ENCODE measurements at regions not wholly inside any gene's neighbourhood (a gene's known extent, or its start where the extent isn't known, plus 50 kb on each side); places are given as distances from the start of the nearest gene placed in this dataset.
"Not testable (repeated sequence)": the region's sequence is repeated elsewhere in the genome, so short reads cannot be mapped to it uniquely, and the experiment has no call there.

DNA sequence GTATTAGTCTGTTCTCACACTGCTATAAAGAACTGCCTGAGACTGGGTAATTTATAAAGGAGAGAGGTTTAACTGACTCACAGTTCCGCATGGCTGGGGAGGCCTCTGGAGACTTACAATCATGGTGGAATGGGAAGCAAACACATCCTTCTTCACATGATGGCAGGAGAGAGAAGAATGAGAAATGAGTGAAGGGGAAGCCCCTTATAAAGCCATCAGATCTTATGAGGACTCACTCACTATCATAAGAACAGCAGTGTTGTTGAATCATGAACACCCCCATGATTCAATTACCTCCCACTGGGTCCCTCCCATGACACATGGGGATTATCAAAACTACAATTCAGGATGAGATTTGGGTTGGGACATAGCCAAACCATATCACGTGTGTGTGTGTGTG, 1764.4 kb upstream of the SEL1L start:
- not testable (repeated sequence) for DNase-seq (ENCODE audit: low spot score)

DNA sequence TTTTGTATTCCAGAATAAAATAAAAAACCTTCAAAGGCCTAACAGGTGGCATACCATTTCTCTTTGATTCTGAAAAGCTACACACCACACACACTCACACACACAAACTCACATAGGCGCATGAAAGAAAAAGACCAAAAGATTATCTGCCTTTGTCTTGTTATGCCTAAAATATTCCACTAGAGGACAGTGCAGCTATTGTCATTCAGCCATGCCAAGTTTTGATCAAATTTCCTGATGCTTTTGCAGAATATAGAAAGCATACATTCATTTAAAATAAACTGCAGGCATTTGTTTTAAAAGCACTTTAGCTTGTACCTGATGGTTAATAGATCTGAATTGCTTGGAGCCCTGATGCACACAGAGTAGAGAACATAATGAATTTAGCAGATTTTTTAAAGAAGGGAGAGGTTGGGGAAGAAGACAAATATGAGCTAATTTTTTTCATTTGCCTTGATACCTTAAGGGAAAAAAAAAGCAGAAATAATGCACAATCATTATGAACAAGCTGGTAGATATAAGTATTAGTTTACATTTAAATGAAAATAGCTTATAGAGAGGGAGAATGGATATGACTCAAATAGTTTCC, 1766.9 kb upstream of the SEL1L start:
- peak; percentile 30 for DNase-seq (ENCODE audit: low spot score)

DNA sequence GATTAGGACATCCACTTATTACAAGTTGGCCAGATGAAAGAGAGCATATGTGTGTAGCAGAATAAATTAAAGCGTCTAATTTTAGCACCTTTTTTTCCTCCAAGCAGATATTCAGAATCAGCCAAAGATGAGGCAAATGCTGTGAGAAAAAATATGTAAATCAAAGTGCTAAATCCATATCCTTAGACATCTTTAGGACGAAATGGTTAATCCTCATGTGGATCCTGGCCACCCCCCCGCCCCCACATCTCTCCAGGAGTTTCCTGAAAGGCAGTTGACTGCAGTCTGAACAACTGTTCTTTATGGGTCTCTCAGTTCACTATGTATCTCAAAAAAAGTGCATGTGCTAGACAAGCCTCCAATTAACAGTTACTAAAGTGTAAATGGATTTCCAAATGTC, 1768.1 kb upstream of the SEL1L start:
- no peak for DNase-seq (ENCODE audit: low spot score)

DNA sequence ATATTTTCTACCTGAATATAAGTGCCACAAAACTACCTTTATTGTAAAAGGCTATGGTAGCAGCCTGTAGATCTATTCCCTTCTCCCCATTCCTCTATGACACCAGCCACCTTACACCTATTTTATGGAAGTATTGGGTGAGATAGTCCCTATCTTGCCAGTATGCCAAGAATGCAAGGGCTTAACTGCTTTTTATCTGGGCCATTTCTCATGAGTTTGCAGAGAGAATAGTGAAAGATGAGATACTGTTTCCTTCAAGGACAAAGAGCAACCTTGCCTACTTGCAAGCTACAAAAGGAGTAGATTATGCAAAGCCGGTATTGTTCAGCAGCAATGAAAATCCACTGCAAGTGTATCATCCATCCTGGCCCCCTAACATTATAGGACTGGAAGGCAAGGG, 1775.6 kb upstream of the SEL1L start:
- no peak for DNase-seq (ENCODE audit: low spot score)

DNA sequence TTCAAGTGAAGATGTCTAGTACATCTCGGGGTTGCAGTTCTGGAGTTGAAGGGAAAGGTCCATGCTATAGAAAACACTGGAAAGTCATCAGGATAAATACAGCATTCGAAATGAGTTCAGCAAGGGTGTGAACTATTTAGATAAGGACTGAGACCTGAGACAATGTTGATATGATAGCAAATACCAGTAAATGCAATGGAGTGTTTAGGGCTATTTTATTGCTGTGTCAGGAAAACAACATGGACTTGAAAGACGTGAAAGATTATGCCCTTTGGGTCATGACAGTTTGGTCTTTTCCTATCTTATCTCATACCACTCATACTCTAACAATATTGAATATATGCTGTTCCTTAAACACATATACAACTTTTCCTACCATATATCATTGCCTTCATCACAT, 1776.2 kb upstream of the SEL1L start:
- no peak for DNase-seq (ENCODE audit: low spot score)

DNA sequence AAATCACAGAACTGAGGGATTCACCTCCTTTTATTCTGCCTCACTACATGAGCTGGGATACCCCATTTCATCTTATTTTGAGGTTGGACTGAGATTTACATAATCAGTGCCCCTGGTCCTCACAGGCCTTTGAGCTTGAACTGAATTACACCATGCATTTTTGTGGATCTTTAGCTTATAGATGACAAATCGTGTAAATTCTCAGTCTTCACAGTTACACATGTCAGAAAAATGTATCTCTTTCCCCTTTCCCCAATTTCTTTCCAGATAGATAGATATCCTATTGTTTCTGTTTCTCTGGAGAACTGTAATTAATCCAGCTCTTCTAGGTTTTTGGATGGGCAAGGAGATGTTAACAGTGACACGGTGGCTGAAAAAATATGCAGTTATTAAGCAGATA, 1778.9 kb upstream of the SEL1L start:
- no peak for DNase-seq (ENCODE audit: low spot score)

DNA sequence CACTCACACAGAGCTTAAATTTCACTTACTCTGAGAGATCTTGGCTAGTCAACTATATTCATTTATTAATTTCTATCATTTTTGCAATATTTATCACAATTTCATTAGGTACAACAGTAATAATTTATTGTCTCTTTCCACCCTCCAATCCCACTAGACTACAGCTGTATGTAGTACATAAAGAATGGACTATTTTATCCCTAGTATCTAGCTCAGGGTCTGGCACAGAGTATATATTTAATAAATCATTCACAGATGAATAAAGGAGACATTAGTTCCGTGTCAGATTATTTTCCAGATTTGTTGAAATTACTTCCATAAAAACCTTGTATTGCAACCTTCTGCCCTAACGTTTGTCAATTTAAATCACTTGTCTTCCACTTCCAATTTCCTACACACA, 1781.1 kb upstream of the SEL1L start:
- no peak for DNase-seq (ENCODE audit: low spot score)

DNA sequence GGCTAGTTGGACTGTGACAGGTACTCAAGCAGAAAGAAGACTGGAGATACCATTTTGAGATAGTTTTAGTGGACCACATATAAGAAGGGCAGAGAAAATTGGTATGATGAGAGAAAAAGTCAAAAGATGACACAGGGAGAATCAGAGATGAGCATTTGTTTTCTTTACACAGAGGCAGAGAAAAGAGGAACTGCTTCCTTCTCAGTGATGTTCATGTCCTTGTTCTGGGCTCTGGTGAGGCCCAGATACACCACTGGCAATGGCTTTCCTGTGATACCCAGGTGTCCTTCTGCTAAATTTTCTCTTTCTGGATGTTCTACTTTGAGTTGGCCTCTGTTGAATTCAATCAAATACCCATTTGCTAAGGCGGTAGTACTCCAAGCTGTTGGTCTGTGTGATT, 1782.7 kb upstream of the SEL1L start:
- DNase-seq (ENCODE audit: low spot score) = no peak

DNA sequence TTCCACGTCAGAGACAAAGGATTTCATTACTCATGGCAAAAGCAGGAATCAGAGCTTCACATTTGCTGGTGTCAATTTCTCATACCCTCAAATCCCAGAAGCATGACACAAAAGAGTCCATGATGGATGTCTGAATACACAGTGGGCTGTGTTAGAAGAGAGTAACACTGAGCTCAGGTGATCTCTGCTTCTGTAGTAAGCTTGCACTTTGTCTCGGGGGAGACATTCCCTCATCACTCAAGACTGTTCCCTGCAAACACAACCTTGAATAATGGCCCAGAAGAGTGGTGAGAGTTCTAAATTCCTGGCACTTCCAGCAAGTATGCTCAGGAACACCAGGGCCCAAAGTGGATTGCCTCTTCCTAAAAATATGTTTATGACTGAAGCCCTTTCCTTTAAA, 1787.2 kb upstream of the SEL1L start:
- no peak for DNase-seq (ENCODE audit: low spot score)

DNA sequence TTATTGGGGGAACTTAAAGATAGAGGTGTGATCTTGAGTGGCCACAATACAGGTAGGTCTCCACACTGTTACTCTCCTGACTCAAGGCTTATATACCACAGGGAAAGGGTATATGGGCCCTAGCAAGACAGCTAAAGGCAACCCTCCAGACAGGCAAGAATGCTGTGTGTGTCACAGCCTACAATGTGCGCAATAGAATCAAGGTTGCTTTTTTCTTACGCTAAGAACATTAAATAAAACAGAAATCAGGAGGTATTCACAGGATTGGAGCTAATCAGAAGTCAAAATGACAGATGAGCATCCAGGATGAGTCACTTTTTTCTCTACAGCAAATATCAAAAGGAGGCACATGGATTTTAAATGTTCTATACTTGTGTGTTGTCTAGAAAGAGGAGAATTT, 1797.9 kb upstream of the SEL1L start:
- DNase-seq (ENCODE audit: low spot score) = no peak

DNA sequence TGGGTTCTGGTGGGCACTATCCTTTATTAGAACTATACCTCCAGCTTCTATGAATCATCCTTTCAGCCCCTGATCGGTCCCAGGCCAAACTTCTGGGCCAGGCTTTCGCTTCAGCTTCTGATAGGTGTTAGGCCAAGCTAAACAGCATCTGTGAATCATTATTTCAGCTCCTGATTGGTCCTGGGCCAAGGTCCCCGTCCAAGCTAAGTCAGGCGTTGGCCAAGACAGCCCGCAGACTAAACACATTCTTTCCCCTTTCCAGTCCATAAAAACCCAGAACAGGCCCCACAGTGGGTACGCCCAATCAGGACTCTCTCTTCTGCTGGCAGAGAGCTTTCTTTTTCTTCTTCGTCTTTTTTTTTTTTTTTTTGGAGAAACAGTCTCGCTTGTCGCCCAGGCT, 1808.9 kb upstream of the SEL1L start:
- no peak for DNase-seq (ENCODE audit: low spot score)

DNA sequence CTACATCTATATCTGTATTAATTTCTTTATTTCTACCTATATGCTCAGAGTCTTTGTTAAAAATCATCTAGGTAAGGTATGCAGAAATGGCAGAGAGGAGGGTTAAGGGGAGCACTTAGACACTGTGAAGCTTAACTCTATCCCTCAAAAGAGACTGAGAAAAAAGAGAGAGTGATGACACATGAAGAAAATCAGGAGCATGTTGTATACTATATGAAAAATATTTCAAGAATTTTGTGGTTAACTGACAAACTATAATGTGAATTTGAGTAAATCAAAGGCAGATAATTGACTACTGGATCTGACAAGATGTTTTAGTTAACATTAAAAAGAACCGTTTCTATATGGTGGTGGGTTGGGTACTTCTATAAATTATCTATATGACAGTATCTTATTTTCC, 1814.2 kb upstream of the SEL1L start:
- no peak for DNase-seq (ENCODE audit: low spot score)

DNA sequence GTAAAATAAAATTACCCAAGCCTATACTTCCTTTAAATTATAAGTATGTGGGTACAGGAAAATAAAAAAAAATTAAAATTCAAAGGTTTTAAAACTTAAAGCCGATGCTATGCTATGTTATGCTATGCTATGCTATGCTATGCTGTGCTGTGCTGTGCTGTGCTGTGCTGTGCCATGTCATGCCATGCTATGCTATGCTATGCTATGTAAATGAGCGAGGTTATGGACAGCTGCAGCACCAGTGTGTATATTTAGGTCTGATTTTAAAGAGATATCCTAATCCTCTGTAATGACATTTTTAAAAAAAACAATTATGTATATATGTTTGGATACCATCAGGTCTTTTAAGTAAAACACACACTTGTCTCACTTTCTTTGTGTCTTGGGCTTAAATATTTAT, 1822.0 kb upstream of the SEL1L start:
- DNase-seq (ENCODE audit: low spot score) = no peak

DNA sequence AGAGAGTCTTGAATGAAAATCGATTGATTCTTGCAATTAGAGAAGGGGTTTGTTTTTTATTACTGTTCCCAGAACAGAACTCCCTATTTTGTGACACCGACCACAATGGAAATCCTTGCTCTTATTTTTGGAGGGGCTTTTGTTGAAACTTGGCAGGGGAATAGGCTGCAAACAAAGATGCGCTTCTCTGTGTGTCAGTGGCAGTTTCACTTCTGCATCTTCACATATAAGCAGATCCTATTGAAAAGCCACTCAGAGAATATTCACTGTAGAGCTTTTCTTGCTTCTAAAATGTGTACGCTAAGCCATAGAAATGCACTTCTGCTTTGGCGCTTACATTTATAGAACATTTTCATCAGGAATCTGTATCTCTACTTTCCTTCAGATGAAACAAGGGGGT, 1822.4 kb upstream of the SEL1L start:
- no peak for DNase-seq (ENCODE audit: low spot score)

DNA sequence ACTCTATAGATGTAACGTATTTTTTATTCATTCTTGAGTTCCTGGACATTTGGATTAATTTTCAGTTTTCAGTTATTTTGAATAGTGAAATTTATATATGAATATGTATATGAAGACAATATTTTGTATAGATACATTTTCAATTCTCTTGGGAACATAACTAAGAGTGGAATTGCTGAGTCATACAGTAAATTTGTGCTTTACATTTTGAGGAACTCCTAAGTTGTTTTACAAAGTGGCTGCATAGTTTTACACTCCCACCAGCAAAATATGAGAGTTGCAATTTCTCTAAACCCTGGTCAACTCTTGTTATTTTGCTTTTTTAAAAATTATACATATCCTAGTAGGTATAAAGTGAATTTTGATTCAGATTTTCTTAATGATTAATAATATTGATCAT, 1838.6 kb upstream of the SEL1L start:
- DNase-seq (ENCODE audit: low spot score) = no peak

DNA sequence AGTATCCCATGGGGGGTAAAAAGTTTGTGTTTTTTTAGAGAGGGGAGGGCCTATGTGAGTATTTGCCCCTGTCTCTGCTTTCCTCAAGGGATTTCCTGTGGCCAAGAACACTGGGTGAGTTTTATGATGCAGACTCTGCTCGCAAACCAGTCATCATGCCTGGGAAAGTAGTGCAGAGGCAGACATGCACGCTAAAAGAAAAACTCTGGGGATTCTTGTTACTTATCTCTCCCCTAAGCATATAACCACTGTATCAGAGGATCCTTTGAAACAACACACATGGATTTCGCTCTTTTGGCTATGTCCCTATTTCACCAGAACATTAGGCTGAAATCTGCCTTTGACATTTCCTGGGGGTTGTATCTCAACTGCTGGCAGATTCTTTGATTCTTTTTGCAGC, 1845.8 kb upstream of the SEL1L start:
- no peak for DNase-seq (ENCODE audit: low spot score)

DNA sequence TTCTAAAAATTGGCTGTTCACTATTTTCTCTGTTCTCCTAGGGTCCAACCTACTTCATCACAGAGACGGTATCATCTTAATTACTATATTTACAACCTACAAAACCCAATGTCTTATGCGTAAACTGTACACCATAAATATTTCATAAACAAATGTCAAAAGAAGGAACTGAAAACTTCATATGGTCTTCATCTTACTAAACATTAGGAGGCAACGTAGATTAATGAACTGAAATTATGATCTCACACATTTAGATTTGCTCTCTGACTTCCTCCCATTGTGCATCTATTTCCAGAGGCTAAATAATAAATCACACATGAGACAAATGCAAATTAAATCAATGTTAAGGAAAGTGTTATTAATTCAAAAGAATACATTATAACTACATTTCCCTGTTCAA, 1850.6 kb upstream of the SEL1L start:
- no peak for DNase-seq (ENCODE audit: low spot score)

DNA sequence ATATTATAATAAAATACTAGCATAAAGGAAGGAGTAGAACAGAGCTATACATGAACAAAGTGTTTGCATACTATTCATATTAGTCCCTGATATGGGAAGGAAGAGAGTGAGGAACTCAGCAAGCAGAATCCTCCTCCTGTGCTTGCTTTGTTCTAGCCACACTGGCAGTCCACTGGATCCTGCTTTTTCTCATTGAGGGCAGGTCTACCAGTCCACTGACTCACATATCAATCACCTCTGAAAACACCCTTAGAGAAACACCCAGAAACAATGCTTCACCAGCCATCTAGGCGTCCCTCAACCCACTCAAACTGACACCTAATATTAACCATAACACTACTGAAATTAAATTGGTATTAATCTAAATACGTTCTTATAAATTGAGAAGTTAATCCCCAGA, 1861.7 kb upstream of the SEL1L start:
- DNase-seq (ENCODE audit: low spot score) = no peak

DNA sequence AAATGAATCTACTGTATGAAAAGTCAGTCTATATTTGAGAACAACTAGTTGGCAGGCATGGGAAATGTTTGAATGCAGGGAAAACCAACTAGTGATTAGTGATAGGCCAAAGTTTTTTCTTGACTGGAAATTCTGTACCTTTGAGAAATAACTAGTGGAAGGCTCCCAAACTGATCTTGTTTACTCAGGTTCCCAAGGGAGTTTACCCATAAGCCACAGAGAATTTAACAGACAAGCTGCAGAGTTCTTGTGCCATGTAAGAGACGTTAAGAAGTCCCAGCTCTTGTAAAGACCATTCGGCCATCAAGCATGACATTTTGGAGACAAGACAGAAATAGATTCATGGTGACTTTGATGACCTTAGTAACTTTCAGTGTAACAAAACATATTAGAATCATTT, 1882.8 kb upstream of the SEL1L start:
- no peak for DNase-seq (ENCODE audit: low spot score)

DNA sequence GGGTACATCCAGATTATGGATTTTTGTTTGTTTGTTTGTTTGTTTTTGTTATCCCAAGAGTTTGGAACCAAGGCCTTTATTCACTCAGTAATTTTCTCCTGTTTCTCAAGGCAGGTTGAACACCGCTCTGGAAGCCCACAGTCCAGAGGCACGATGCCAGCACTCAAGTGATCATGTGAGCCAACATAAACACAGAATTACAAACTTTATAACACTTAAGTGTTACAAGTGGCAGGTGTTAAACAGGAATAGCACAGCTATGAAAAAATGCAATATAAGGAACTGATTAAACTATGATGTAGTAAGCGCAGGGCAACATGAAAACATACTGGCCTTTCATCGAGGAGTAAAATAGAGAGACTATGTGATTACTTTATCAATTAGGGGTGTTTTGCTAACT, 1885.8 kb upstream of the SEL1L start:
- DNase-seq (ENCODE audit: low spot score) = no peak

DNA sequence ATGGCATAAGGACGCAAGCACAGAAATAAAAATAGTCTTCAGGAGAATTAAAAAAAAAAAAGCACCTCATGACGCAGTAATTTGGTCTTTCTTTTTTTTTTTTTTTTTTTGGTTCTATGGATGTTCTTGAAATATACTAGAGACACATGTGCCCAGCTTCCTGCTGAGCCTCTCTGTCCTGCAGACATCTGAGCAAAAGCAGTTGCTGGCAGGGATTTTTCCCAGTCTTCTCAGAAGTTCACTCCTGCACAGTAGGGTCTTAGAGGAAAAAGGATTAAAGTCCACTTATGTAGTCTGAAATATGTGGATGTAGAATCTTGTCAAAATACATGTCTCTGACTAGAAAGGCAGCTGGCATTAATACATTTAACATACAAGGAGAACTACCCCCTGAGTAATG, 1888.1 kb upstream of the SEL1L start:
- DNase-seq (ENCODE audit: low spot score) = no peak

DNA sequence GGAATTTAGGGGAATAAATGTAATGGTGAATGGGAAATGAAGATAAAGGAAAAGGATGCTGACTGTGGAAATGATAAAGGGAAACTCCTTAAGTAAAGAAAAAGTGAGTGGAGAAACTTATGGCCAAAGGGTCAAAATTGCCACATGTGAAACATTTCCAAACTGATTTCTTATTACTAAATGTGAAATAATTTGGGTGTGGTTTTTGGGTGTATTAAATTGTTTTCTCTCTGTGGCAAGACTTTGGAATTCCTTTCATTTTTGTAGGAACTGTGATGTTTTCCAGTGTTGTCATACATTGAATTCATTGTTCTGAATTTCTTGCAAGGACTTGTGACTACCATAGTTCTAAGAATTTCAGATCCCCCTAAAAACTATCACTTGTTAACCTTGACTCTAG, 1891.5 kb upstream of the SEL1L start:
- DNase-seq (ENCODE audit: low spot score) = no peak

DNA sequence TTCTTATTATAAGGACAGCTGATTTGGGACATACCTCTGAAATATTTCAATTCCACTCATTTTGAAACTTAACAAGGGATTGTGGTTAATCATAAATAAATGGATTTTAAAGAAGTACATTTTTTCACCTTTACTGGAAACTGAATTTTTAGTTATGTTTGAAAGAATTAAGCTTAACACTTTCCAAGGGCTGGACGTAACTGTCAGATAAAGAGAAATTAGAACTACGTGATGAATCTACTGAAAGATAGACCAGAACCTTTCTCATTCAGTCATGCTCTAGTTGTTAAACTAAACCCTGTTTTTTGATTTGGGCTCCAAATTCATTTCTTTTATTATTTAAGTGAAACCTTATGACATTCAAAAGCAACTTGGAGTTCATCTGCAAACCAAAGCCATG, 1892.1 kb upstream of the SEL1L start:
- no peak for DNase-seq (ENCODE audit: low spot score)

DNA sequence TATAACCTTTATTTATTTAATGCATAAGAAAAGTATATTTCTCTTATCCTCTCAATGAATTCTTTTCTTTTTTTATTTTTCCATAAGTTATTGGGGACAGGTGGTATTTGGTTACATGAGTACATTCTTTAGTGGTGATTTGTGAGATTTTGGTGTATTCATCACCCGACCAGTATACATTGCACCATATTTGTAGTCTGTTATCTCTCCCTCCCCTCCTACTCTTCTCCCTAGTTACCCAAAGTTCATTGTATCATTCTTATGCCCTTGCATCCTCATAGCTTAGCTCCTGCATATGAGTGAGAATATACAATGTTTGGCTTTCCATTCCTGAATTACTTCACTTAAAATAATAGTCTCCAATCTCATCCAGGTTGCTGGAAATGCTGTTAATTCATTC, 1900.0 kb upstream of the SEL1L start:
- no peak for DNase-seq (ENCODE audit: low spot score)

DNA sequence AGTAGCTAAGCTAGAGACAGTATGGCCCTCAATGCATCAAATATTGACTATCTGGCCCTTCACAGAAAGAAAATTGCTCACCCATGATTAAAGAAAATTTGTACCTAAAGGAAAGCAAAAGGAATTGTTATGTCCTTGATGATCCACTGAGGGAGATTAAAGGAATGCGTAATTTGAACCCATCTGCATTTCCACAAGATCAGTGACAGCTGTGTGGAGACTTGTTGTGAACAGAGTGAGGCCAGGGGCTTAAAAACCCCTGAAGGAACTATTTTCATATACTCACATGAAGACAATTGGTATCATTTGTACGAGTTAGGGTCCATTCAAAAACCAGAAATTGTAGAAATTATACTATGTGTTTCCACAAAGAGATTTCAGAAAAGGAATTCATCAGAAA, 1908.1 kb upstream of the SEL1L start:
- no peak for DNase-seq (ENCODE audit: low spot score)

All from Ammon's horn (tissue), 1 donor.